ENCODE measurements at regions not wholly inside any gene's neighbourhood (a gene's known extent, or its start where the extent isn't known, plus 50 kb on each side); places are given as distances from the start of the nearest gene placed in this dataset.

GRCh38 chr13:26813321-26813979, 52.9 kb upstream of the GPR12 start:
- TF ChIP-seq JUND (IDR thresholded peaks at IDR 0.05; ENCODE audit: low read depth): no peak
- peak in 1 of 2 experiments; percentile 6 for DNase-seq (ENCODE audit: low read depth in 1 of 2, low spot score in 1 of 2)
- in situ Hi-C loops (cut with HindIII; ENCODE audit: low pct_unique_long_range_greater_than_20kb, low sequenced_read_pairs): no loop called here

- no peak for TF ChIP-seq JUND (IDR thresholded peaks at IDR 0.05; ENCODE audit: low read depth)
- DNase-seq (ENCODE audit: low read depth in 1 of 2, low spot score in 1 of 2): no peak
- in situ Hi-C loops (cut with HindIII; ENCODE audit: low pct_unique_long_range_greater_than_20kb, low sequenced_read_pairs): no loop called here
Measured at GRCh38 chr13:26811581-26811980, 51.0 kb upstream of the GPR12 start.
